Neural cell (in vitro differentiated cells): ENCODE measurements at regions not wholly inside any gene's neighbourhood (a gene's known extent, or its start where the extent isn't known, plus 50 kb on each side); places are given as distances from the start of the nearest gene placed in this dataset.

Experiments used
- H2AFZ ChIP-seq: fragments of 200-600, 300-800 bp; sonication (generic), shearing (Covaris generic); 2 replicates; pipeline ENCODE4 v1.6.0; 2014; ENCODE audit warnings: low read depth, mild to moderate bottlenecking, antibody characterized with exemption, low read length, moderate library complexity
- H3F3A ChIP-seq: fragments of 200-600 bp; shearing (Covaris generic); 2 replicates; pipeline ENCODE4 v1.6.1; 2016; ENCODE audit warnings: mild to moderate bottlenecking, moderate library complexity, mixed read lengths, antibody characterized with exemption, low read length; ENCODE audit not compliant: insufficient read depth, poor library complexity, severe bottlenecking
- H3K27ac ChIP-seq: fragments of 200-600, 300-800 bp; sonication (generic), shearing (Covaris generic); 2 replicates; pipeline ENCODE4 v1.5.1; 2014; ENCODE audit warnings: mild to moderate bottlenecking, low read length, moderate library complexity
- H3K27me3 ChIP-seq: fragments of 300-800, 200-600 bp; sonication (generic), shearing (Covaris generic); 2 replicates; pipeline ENCODE4 v1.6.0; 2014; ENCODE audit warnings: mild to moderate bottlenecking, low read depth, low read length, moderate library complexity; ENCODE audit not compliant: insufficient read depth
- H3K36me3 ChIP-seq: fragments of 300-800, 200-600 bp; sonication (generic), shearing (Covaris generic); 2 replicates; pipeline ENCODE4 v1.5.1; 2014; ENCODE audit warnings: mild to moderate bottlenecking, antibody characterized with exemption, low read length, moderate library complexity; ENCODE audit not compliant: insufficient read depth
- H3K4me2 ChIP-seq: fragments of 300-800, 200-600 bp; sonication (generic), shearing (Covaris generic); 2 replicates; pipeline ENCODE4 v1.6.0; 2014; ENCODE audit warnings: mild to moderate bottlenecking, low read length
- H3K4me3 ChIP-seq: fragments of 300-800, 200-600 bp; sonication (generic), shearing (Covaris generic); 2 replicates; pipeline ENCODE4 v1.5.1; 2014; ENCODE audit warnings: mild to moderate bottlenecking, low read length, moderate library complexity
- H3K79me2 ChIP-seq: fragments of 200-600 bp; shearing (Covaris generic); replicated peaks from 2 replicates; pipeline ENCODE4 v1.6.0; 2014; ENCODE audit warnings: mild to moderate bottlenecking, low read length, moderate library complexity; ENCODE audit not compliant: insufficient read depth
- H3K9ac ChIP-seq: fragments of 300-800, 200-600 bp; sonication (generic), shearing (Covaris generic); 2 replicates; pipeline ENCODE4 v1.6.1; 2016; ENCODE audit warnings: mild to moderate bottlenecking, low read length, mixed read lengths
- H3K9me2 ChIP-seq: fragments of 200-600 bp; shearing (Covaris generic); 2 replicates; pipeline ENCODE4 v1.6.1; 2016; ENCODE audit warnings: mild to moderate bottlenecking, low read length, mixed read lengths; ENCODE audit not compliant: insufficient read depth
- H3K9me3 ChIP-seq: fragments of 200-600, 300-800 bp; sonication (generic), shearing (Covaris generic); 2 replicates; pipeline ENCODE4 v1.6.1; 2016; ENCODE audit warnings: mild to moderate bottlenecking, mixed run types, low read length, moderate library complexity, mixed read lengths
- H4K20me1 ChIP-seq: fragments of 200-600 bp; shearing (Covaris generic); 2 replicates; pipeline ENCODE4 v1.6.1; 2016; ENCODE audit warnings: mild to moderate bottlenecking, mixed run types; ENCODE audit not compliant: insufficient read depth
- EP300 ChIP-seq: fragments of 450-650 bp; conservative IDR thresholded peaks from 2 replicates; pipeline ENCODE4 v1.6.1; 2014; ENCODE audit warnings: antibody characterized with exemption, mild to moderate bottlenecking, moderate library complexity; ENCODE audit not compliant: poor library complexity, severe bottlenecking
- EZH2 ChIP-seq: fragments of 200-600, 300-800 bp; shearing (Covaris generic), sonication (generic); IDR thresholded peaks from 2 replicates; pipeline ENCODE4 v1.6.1; 2014; ENCODE audit warnings: antibody characterized with exemption, low read length, borderline replicate concordance, mild to moderate bottlenecking; ENCODE audit not compliant: insufficient read depth, poor library complexity, severe bottlenecking
- MXI1 ChIP-seq: fragments of 450-650 bp; conservative IDR thresholded peaks from 2 replicates; pipeline ENCODE4 v1.6.1; 2014; ENCODE audit warnings: antibody characterized with exemption, mild to moderate bottlenecking; ENCODE audit not compliant: poor library complexity, severe bottlenecking
- POLR2AphosphoS5 ChIP-seq: IDR thresholded peaks from 2 replicates; pipeline ENCODE4 v1.6.1; 2012
- RAD21 ChIP-seq: fragments of 450-650 bp; conservative IDR thresholded peaks from 2 replicates; pipeline ENCODE4 v1.6.1; 2014; ENCODE audit warnings: antibody characterized with exemption, mild to moderate bottlenecking, moderate library complexity
- REST ChIP-seq: IDR thresholded peaks from 2 replicates; pipeline ENCODE4 v1.6.1; 2012; ENCODE audit warnings: borderline replicate concordance
- SMC3 ChIP-seq: fragments of 450-650 bp; conservative IDR thresholded peaks from 2 replicates; pipeline ENCODE4 v1.6.1; 2014; ENCODE audit warnings: antibody characterized with exemption, mild to moderate bottlenecking, moderate library complexity; ENCODE audit not compliant: poor library complexity
- TAF1 ChIP-seq: IDR thresholded peaks from 2 replicates; pipeline ENCODE4 v1.6.1; 2012; ENCODE audit warnings: low read depth
- TF ChIP-seq, protein P1 (sequence below): fragments of 450-650 bp; IDR thresholded peaks from 2 replicates; pipeline ENCODE4 v1.5.1; 2014; ENCODE audit warnings: antibody characterized with exemption, mild to moderate bottlenecking, moderate library complexity; ENCODE audit not compliant: poor library complexity, severe bottlenecking

GRCh38 chr1:34312359-34312758 is 135.7 kb downstream of the C1orf94 start:
- Histone ChIP-seq H3K79me2 (no peaks in the 10 kb centered on the region), H3K36me3 (no peaks in the 10 kb centered on the region), H3K4me3 (no peak overlapping the region), H3K9me2 (no peaks in the 10 kb centered on the region), H3K9ac (no peak overlapping the region), H3K9me3 (no peaks in the 10 kb centered on the region), H3K27me3 (no peaks in the 10 kb centered on the region), H3F3A (no peaks in the 10 kb centered on the region), H3K27ac (no peak overlapping the region), H3K4me2 (no peak overlapping the region), H4K20me1 (no peaks in the 10 kb centered on the region), H2AFZ (no peak overlapping the region)
- TF ChIP-seq POLR2AphosphoS5 = no peak
- no peak for TF ChIP-seq TAF1
- no peak for TF ChIP-seq RAD21
- no peak for TF ChIP-seq REST
- TF ChIP-seq SMC3 = no peak
- TF ChIP-seq EP300 = no peak

DNA sequence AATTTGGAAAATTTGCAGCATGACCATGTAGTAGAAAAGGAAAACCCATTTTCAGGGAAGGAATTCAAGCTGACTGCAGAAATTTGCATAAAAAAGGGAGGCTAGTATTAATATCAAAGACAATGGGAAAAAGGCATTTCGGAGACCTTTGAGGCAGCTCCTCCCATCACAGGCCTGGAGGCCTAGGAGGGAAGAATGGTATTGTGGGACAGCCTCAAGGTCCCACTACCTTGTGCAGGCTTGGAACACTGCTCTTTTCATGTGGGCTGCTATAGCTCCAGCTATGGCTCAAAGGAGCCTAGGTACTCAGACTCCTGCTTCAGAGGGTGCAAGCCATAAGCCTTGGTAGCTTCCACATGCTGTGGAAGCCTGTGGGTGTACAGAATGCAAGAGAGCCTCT is 139.3 kb downstream of the C1orf94 start:
- no peak overlapping the region for H3K9ac ChIP-seq
- H3K4me3 ChIP-seq = no peak overlapping the region
- no peak for TF ChIP-seq EZH2
- no peak for TF ChIP-seq SMC3
- TF ChIP-seq TAF1 = no peak
- no peak for TF ChIP-seq EP300
- TF ChIP-seq MXI1 = no peak
- no peak for TF ChIP-seq POLR2AphosphoS5
- TF ChIP-seq, protein P1, sequence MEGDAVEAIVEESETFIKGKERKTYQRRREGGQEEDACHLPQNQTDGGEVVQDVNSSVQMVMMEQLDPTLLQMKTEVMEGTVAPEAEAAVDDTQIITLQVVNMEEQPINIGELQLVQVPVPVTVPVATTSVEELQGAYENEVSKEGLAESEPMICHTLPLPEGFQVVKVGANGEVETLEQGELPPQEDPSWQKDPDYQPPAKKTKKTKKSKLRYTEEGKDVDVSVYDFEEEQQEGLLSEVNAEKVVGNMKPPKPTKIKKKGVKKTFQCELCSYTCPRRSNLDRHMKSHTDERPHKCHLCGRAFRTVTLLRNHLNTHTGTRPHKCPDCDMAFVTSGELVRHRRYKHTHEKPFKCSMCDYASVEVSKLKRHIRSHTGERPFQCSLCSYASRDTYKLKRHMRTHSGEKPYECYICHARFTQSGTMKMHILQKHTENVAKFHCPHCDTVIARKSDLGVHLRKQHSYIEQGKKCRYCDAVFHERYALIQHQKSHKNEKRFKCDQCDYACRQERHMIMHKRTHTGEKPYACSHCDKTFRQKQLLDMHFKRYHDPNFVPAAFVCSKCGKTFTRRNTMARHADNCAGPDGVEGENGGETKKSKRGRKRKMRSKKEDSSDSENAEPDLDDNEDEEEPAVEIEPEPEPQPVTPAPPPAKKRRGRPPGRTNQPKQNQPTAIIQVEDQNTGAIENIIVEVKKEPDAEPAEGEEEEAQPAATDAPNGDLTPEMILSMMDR = no peak
- no peak for TF ChIP-seq REST
- no peak for TF ChIP-seq RAD21
- no peak overlapping the region for H2AFZ ChIP-seq
- H4K20me1 ChIP-seq = no peaks in the 10 kb centered on the region
- H3K27me3 ChIP-seq = no peaks in the 10 kb centered on the region
- no peaks in the 10 kb centered on the region for H3K79me2 ChIP-seq
- no peaks in the 10 kb centered on the region for H3K9me2 ChIP-seq
- H3K36me3 ChIP-seq = no peaks in the 10 kb centered on the region
- no peaks in the 10 kb centered on the region for H3K9me3 ChIP-seq
- no peak overlapping the region for H3K4me2 ChIP-seq
- H3F3A ChIP-seq = no peaks in the 10 kb centered on the region
- H3K27ac ChIP-seq = no peak overlapping the region
